NCI-H1694 treated with DMSO at 0.1 percent for 48 hours (cell line): ENCODE measurements at regions not wholly inside any gene's neighbourhood (a gene's known extent, or its start where the extent isn't known, plus 50 kb on each side); places are given as distances from the start of the nearest gene placed in this dataset.
"Not testable (repeated sequence)": the region's sequence is repeated elsewhere in the genome, so short reads cannot be mapped to it uniquely, and the experiment has no call there.

Experiments
- DNase-seq: peaks from one replicate; lab custom pipeline; 2025; lab: John Stamatoyannopoulos, UW

DNA sequence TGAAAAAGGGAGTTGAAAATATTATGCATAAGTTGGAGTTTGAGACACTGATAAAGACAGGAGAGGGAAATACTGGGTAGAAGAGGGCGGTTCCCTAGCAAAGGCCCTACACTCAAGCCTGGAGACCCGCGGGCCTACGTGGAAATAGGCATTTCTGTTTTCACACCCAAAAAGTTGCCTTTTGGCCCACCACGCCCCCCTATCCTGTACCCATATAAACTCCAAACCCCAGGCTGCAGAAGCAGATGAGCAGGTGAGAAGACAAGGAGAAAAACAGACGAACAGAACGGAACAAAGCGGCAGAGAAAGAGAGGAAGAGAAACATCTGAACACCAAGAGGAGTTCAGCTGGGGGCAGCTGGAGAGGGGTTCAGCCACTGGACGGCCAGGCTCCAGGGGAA lies 177.9 kb downstream of the GALC start:
- no peak for DNase-seq

DNA sequence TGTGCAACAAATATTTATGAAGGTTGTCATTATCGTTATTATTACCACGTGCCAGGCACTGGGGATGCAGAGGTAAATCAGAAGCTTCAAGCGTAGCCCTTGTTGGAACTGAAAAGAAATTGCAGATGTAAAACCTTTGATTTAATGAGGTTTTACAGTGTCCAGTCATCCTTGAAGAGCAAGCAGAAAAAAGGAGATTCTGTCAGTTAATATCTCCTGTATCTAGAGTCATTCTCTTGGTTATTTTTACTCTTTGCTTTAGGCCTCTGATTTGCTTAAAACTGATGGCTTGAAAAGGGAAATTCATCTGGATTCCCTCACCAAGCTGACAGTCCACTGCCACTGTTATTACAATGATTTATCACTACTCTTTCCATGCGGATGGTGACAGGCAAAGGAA lies 179.3 kb downstream of the GALC start:
- DNase-seq = no peak

DNA sequence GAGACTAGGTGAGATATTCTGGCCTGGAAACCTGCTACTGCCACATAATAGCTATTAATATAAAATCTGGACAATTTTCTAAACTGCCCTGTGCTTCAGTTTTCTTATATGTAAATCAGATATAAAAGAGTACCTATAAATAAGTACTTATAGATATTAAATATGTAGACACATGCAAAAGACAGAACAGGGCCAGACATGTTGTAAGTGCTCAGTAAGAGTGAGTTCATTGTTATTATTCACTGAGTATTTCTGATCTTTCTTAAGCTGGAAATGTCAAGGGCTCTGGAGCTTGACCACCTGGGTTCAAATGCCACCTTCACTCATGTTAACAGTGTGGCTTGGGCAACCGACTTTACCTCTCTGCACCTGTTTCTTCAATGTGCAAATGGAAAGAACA lies 179.8 kb downstream of the GALC start:
- no peak for DNase-seq

DNA sequence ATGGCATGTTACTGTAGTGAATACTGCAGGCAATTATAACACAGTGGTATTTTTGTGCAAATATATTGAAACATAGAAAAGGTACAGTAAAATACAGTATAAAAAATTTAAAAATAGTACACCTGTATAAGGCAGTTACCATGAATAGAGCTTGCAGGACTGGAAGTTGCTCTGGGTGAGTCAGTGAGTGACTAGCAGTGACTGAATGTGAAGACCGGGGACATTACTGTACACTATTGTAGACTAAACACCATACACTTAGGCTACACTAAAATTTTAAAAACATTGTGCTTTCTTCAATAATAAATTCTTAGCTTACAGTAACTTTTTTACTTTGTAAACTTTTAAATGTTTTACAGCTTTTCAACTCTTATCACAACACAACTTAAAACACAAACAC lies 181.7 kb downstream of the GALC start:
- no peak for DNase-seq

- DNase-seq = no peak
Observed at GRCh38 chr14:87810711-87811110, 182.3 kb downstream of the GALC start.

DNA sequence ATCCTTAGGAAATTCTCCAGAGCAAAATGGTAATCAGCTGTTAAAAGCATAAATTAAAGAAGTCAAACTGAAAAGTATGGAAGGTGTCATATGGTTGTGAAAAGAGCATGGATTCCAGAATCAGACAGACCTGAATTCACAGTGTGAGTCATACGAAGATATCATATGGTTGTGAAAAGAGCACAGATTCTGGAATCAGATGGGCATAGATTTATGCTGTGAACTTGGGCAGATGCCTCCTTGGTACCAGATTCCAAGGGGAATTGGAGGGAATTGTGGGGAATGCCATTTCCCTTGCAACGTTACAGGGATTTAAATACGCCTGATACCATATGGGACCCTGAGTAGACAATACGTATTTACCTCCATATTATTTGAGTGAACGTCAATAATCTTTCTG lies 183.7 kb downstream of the GALC start:
- DNase-seq = no peak

- peak; percentile 34 for DNase-seq
Observed at GRCh38 chr14:87805315-87805723, 187.7 kb downstream of the GALC start.

DNA sequence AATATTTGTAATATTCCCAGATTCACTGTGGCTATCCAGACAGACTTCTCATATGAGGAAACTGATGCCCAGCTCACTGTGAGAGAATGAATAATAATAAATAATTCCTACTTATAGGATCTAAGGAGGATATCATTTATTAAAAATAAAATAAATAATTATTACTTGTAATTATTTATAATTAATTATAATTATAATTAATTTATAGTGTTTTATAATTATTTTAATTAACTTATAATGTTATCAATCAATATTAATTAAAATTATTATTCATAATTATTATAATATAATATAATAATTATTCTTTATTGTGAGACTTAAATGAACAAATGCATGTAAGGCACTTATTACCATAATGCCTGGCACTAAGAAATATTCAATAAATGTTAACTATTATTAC lies 192.8 kb downstream of the GALC start:
- DNase-seq = no peak

DNA sequence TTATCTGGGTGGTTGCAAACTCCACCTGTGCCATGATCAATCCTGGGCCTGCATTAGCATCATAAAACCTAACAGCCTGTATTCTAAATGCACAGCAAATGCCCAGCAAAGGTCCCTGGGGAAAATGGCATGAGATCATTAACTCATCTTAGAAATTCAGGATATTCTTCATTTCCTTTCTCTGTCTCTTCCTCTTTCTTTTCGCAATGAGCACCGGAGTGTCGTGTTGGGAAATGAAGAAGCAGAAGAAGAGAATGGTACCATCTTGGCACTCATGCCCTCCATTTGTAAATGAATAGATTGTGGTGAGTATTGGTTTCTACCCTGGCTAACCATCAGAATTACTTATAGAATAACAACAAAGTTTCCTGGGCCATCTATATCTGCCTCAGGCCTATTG lies 193.6 kb downstream of the GALC start:
- DNase-seq = no peak

DNA sequence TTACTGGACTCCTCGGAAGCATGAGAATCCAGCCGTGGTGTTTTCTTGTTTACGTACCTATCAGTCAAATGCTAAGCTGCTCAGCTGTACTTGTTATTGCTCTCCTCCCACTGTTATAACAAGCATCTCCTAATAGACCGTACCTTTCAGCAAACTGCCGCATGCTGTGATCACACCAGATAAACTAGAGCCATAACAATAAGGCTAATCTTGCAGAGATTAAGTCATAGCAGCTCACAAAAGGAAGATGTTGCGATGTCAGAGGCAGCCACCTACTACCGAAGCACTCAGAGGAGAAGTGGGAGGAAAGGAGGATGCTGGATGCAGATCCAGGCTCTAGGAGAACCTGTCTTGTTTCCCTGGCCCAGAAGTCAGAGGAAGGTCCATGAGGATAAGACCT lies 196.0 kb downstream of the GALC start:
- DNase-seq = no peak

GRCh38 chr14:87794561-87794960 lies 198.4 kb downstream of the GALC start:
- DNase-seq = no peak

GRCh38 chr14:87785897-87786296 lies 207.1 kb downstream of the GALC start:
- no peak for DNase-seq

GRCh38 chr14:87784386-87784785 lies 208.6 kb downstream of the GALC start:
- DNase-seq = no peak

DNA sequence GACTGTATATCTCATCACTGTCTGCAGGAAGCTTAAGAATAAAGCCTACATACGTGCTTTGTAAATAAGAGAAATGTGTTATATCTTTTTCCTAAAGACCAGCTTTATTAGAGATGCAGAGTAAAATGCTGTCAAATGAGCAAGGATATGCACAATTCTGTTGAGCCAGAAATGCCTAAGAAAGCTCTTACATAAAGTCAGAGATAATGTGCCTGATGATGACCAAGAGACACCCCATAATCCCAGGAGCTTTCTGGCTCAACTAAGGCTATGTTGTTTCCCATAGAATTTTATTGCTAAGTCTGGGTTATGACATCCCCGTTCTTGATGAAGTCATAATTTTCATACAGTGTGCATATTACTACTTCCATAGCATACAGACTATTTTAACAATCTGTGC lies 209.9 kb downstream of the GALC start:
- DNase-seq = no peak

GRCh38 chr14:87772854-87773253 lies 220.1 kb downstream of the GALC start:
- DNase-seq = no peak

GRCh38 chr14:87767567-87767901 lies 225.4 kb downstream of the GALC start:
- no peak for DNase-seq

- peak; percentile 72 for DNase-seq
Observed at GRCh38 chr14:87758876-87759275, 234.1 kb downstream of the GALC start.

- no peak for DNase-seq
Observed at GRCh38 chr14:87756661-87757060, 236.3 kb downstream of the GALC start.

- DNase-seq = no peak
Observed at GRCh38 chr14:87754520-87755223, 238.3 kb downstream of the GALC start.

- no peak for DNase-seq
Observed at GRCh38 chr14:87748558-87748957, 244.4 kb downstream of the GALC start.

GRCh38 chr14:87745507-87746118 lies 247.4 kb downstream of the GALC start:
- peak; percentile 16 for DNase-seq

GRCh38 chr14:87734577-87735360 lies 258.2 kb downstream of the GALC start:
- not testable (repeated sequence) for DNase-seq

DNA sequence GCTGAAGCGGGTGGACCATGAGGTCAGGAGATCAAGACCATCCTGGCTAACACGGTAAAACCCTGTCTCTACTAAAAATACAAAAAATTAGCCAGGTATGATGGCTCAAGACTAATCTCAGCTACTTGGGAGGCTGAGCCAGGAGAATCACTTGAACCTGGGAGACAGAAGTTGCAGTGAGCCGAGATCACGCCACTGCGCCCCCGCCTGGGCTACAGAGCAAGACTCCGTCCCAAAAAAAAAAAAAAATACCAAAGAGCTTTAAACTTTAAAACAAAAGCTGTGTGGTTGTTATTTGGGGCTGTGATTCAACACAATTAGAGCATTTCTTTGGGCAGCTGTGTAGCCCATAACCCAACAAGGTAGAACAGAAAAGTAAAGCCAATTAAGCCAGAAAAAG lies 259.9 kb downstream of the GALC start:
- not testable (repeated sequence) for DNase-seq
